Spinal cord (tissue), 9 donors: ENCODE measurements at regions not wholly inside any gene's neighbourhood (a gene's known extent, or its start where the extent isn't known, plus 50 kb on each side); places are given as distances from the start of the nearest gene placed in this dataset.
A peak's percentile ranks its signal among the peaks of the same experiment; 100 is the strongest.

Source experiments
- DNase-seq, 6 donors: peaks; one replicate each; pipeline versions ENCODE4 v3.0.0 to v3.0.0-alpha.2; 2013 to 2015; ENCODE audit warnings: low spot score in 6 of 6, low read depth in 4 of 6
- H3K27ac ChIP-seq: one replicate; pipeline ENCODE4 v1.5.1; 2013; ENCODE audit warnings: low read depth, low read length, control low read depth
- H3K27me3 ChIP-seq: one replicate; pipeline ENCODE4 v1.6.1; 2013; ENCODE audit warnings: low read length; ENCODE audit not compliant: control insufficient read depth, insufficient read depth
- H3K36me3 ChIP-seq: one replicate; pipeline ENCODE4 v1.6.1; 2013; ENCODE audit warnings: low read length; ENCODE audit not compliant: control insufficient read depth, insufficient read depth
- H3K4me1 ChIP-seq: one replicate; pipeline ENCODE4 v1.6.1; 2013; ENCODE audit warnings: low read length; ENCODE audit not compliant: control insufficient read depth, insufficient read depth
- H3K4me3 ChIP-seq: one replicate; pipeline ENCODE4 v1.5.1; 2013; ENCODE audit warnings: low read depth, low read length, control low read depth
- H3K9me3 ChIP-seq: one replicate; pipeline ENCODE4 v1.6.1; 2013; ENCODE audit warnings: low read length; ENCODE audit not compliant: control insufficient read depth, insufficient read depth
- WGBS: methylation state at CpG from one replicate; pipeline ENCODE4 v1.1.5; 2013; ENCODE audit warnings: missing lambda C conversion rate; ENCODE audit not compliant: insufficient coverage; 5-methylcytosine and 5-hydroxymethylcytosine counted together
- donor health status: healthy.

GRCh38 chr5:120016717-120017382 lies 387.5 kb downstream of the FAM170A start:
- Histone ChIP-seq H3K36me3 (no peaks in the 10 kb centered on the region), H3K9me3 (no peaks in the 10 kb centered on the region), H3K4me1 (no peaks in the 10 kb centered on the region), H3K4me3 (no peak overlapping the region), H3K27me3 (no peaks in the 10 kb centered on the region), H3K27ac (no peak overlapping the region)
- peak in 1 of 6 donors; percentile 26 for DNase-seq
- whole genome bisulfite sequencing: 69% methylated on average over 2 of the region's 2 CpGs

DNA sequence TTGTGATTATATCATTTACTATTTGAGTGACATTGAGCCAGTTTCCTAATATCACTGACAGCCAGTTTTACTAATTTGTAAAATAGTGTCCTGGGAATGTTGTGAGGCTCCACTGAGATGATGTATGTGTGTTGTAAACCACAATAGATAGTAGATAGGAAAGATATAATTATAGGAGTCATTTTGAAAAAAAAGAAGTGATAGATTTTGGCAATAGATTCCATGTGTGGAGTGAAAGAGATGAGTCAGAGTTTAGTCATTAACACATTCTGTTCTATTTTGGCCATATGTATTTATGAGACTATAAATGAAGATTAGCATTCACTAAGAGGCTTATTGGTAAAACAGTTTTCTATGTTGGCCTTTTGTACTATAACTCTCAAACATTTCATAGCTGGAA lies 388.2 kb downstream of the FAM170A start:
- no peak for DNase-seq
- Histone ChIP-seq H3K4me1 (no peaks in the 10 kb centered on the region), H3K27me3 (no peaks in the 10 kb centered on the region), H3K9me3 (no peaks in the 10 kb centered on the region), H3K27ac (no peak overlapping the region), H3K36me3 (no peaks in the 10 kb centered on the region), H3K4me3 (no peak overlapping the region)

DNA sequence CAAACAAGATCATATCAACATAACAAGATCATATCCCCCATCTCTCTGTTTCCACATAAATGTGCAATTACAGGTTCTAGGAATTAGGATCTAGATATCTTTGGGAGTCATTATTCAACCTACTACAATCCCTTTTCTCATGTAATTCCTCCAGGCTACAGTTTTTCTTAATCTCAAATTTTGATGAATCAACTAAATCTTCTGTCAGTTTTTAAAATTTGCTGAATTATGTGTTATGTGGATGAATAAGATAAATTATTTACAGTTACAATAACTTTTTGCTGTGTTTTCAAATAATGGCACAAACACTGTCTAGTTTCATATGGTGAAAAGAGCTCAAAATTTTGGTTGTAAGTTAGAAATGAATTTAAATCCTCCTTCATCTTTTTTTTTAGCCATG lies 405.8 kb downstream of the FAM170A start:
- no peak for DNase-seq
- no peak overlapping the region for H3K27ac ChIP-seq
- no peaks in the 10 kb centered on the region for H3K4me1 ChIP-seq
- H3K27me3 ChIP-seq: no peaks in the 10 kb centered on the region
- H3K9me3 ChIP-seq: no peaks in the 10 kb centered on the region
- H3K4me3 ChIP-seq: no peak overlapping the region
- H3K36me3 ChIP-seq: no peaks in the 10 kb centered on the region

- Histone ChIP-seq H3K36me3 (no peaks in the 10 kb centered on the region), H3K9me3 (no peaks in the 10 kb centered on the region), H3K4me3 (no peak overlapping the region), H3K4me1 (no peaks in the 10 kb centered on the region), H3K27ac (no peak overlapping the region), H3K27me3 (no peaks in the 10 kb centered on the region)
- DNase-seq: no peak
- WGBS: 91% methylated on average over 11 of the region's 16 CpGs
Measured at GRCh38 chr5:120035815-120036577, 406.6 kb downstream of the FAM170A start.

DNA sequence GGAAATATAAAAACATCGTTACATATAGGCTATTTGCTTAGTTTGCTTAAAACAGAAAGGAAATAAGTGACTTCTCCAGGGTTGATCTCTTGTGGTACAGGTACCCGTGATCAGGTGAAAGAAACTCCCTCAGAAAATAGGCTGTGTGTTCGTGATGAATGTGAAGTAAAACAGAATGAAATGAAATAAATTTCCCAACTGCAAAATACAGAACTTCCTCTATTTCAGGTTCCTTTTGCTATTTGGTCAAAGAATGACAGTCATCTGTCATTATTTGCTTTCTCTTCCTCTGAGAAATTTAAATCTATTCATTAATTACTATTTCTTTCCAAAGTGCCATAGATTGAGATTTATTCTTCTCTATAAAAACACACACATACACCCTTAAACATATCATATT lies 408.1 kb downstream of the FAM170A start:
- Histone ChIP-seq H3K27me3 (no peaks in the 10 kb centered on the region), H3K9me3 (no peaks in the 10 kb centered on the region), H3K4me1 (no peaks in the 10 kb centered on the region), H3K36me3 (no peaks in the 10 kb centered on the region), H3K4me3 (no peak overlapping the region), H3K27ac (no peak overlapping the region)
- no peak for DNase-seq
- no CpG with 5 or more reads among the region's 3 CpGs for WGBS

DNA sequence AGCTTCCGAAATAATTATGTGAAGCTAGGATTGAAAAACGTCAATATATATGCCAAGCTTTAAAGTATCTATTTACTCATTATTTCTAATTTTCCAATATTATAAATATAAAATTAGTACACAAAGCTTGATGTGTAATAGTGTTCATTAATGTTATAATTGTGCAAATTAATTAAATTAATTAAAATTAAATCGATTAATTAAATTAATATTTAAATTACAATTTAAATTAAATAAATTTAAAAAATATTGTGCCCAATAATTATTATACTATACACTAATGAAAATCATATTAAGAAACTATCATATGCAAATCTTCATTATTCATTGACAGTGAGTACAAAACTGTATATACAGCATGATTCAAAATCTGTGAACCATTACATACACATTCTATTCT lies 409.8 kb downstream of the FAM170A start:
- DNase-seq: no peak
- no CpG with 5 or more reads among the region's 3 CpGs for WGBS

DNA sequence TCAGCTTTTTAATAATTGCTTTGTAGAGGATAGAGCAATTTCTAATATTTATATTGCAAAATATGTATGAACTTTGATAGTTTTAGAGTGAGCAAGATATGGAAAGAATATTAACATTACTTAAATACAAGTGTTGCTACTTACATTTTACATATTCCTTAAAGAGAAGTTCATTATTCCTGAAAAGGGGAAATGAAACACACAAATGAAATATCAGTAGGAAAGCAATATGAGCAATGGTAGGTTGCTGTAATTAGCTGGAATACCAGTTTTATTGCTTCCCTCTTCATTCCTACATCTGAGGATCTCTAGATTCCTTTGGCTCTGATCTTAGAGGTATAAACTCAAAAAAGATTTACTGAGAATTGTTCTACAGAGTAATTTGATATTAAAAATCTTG lies 414.1 kb downstream of the FAM170A start:
- Histone ChIP-seq H3K4me3 (no peak overlapping the region), H3K9me3 (no peaks in the 10 kb centered on the region), H3K36me3 (no peaks in the 10 kb centered on the region), H3K27ac (no peak overlapping the region), H3K27me3 (no peaks in the 10 kb centered on the region), H3K4me1 (no peaks in the 10 kb centered on the region)
- peak in 1 of 6 donors; percentile 27 for DNase-seq

More for the DNA sequence above, 409.8 kb downstream of the FAM170A start:
- H3K9me3 ChIP-seq: no peaks in the 10 kb centered on the region
- H3K27ac ChIP-seq: no peak overlapping the region
- H3K36me3 ChIP-seq: no peaks in the 10 kb centered on the region
- H3K4me1 ChIP-seq: no peaks in the 10 kb centered on the region
- H3K27me3 ChIP-seq: no peaks in the 10 kb centered on the region
- H3K4me3 ChIP-seq: no peak overlapping the region

DNA sequence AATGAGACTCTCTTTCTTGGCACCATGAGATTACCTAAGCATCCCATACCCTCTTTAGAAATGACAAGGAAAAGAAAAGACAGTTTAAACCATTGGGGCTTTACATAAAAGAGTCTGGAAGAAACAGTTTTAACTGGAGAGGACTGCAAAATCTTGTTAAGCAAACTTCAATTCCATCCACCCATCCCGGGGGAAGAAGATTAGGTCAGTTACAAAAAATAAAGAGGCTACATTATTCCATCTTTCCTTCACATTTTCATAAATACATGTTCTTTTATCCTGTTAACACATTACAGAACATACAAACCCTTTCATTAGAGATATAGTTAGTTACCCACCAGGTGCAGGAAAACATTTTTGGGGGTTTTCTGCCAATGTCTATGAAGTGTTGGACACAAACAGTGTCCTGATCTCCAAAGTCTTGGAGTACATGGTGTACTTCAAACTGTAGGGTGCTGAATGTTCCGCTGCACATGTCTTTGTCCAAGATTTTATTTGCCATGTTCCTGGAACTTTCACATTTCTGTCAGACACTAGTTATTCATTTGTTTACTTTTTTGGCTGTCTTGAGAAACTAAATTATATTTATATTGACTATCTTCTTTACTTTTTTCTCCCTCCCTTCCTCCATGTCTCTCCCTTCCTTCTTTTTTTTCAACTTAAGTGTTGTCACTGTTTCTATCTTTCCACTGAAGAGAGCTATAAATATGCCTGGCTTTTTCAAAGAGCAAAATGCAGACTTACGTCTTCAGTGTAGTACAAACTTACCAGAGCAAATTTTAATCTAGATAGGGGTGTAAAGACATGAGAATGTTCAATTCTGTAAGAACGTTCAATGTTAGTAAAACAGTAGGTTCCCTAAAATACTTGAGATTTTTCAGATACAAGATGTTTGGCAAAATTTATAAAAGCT lies 410.9 kb upstream of the PRR16 start:
- Histone ChIP-seq H3K9me3 (no peaks in the 10 kb centered on the region), H3K4me3 (no peak overlapping the region), H3K27ac (no peak overlapping the region), H3K4me1 (no peaks in the 10 kb centered on the region), H3K36me3 (no peaks in the 10 kb centered on the region), H3K27me3 (no peaks in the 10 kb centered on the region)
- no CpG with 5 or more reads among the region's 4 CpGs for WGBS
- peak in 1 of 6 donors; percentile 12 for DNase-seq

- H3K27ac ChIP-seq: no peak overlapping the region
Measured at GRCh38 chr5:120053841-120054240, 410.3 kb upstream of the PRR16 start.

More at GRCh38 chr5:120053841-120054240, 410.3 kb upstream of the PRR16 start:
- H3K27me3 ChIP-seq: no peaks in the 10 kb centered on the region
- DNase-seq: no peak
- WGBS: 100% methylated on average over 1 of the region's 4 CpGs
- no peaks in the 10 kb centered on the region for H3K36me3 ChIP-seq
- no peak overlapping the region for H3K4me3 ChIP-seq
- H3K4me1 ChIP-seq: no peaks in the 10 kb centered on the region
- no peaks in the 10 kb centered on the region for H3K9me3 ChIP-seq
